Myocyte (in vitro differentiated cells): ENCODE measurements at regions not wholly inside any gene's neighbourhood (a gene's known extent, or its start where the extent isn't known, plus 50 kb on each side); places are given as distances from the start of the nearest gene placed in this dataset.
"Not testable (repeated sequence)": the region's sequence is repeated elsewhere in the genome, so short reads cannot be mapped to it uniquely, and the experiment has no call there.

ENCODE experiments used
- DNase-seq: peaks from one replicate; pipeline ENCODE4 v3.0.0-alpha.2; 2012; ENCODE audit warnings: low read depth

GRCh38 chr4:188722911-188723310, 583.7 kb downstream of the TRIML1 start:
- peak; percentile 43 for DNase-seq

GRCh38 chr4:188727746-188728145, 588.5 kb downstream of the TRIML1 start:
- DNase-seq, result no peak

- no peak for DNase-seq
Measured at GRCh38 chr4:188728359-188728758, 589.1 kb downstream of the TRIML1 start.

GRCh38 chr4:188732131-188732530, 592.9 kb downstream of the TRIML1 start:
- no peak for DNase-seq

- no peak for DNase-seq
Measured at GRCh38 chr4:188735082-188735481, 595.8 kb downstream of the TRIML1 start.

GRCh38 chr4:188737251-188738002, 598.2 kb downstream of the TRIML1 start:
- no peak for DNase-seq

- not testable (repeated sequence) for DNase-seq
Measured at GRCh38 chr4:188738290-188738689, 599.0 kb downstream of the TRIML1 start.

GRCh38 chr4:188740172-188740571, 600.9 kb downstream of the TRIML1 start:
- DNase-seq, result not testable (repeated sequence)

- DNase-seq, result not testable (repeated sequence)
Measured at GRCh38 chr4:188740791-188741190, 601.5 kb downstream of the TRIML1 start.

GRCh38 chr4:188754372-188755002, 615.2 kb downstream of the TRIML1 start:
- no peak for DNase-seq

- peak; percentile 8 for DNase-seq
Measured at GRCh38 chr4:188767496-188767895, 628.3 kb downstream of the TRIML1 start.

GRCh38 chr4:188778905-188779304, 639.7 kb downstream of the TRIML1 start:
- DNase-seq, result no peak

- no peak for DNase-seq
Measured at GRCh38 chr4:188779581-188779980, 640.3 kb downstream of the TRIML1 start.

GRCh38 chr4:188780028-188780427, 640.8 kb downstream of the TRIML1 start:
- no peak for DNase-seq

- peak; percentile 59 for DNase-seq
Measured at GRCh38 chr4:188780686-188781085, 641.4 kb downstream of the TRIML1 start.

- DNase-seq, result peak; percentile 18
Measured at GRCh38 chr4:188781655-188782054, 642.4 kb downstream of the TRIML1 start.

GRCh38 chr4:188783175-188783574, 643.9 kb downstream of the TRIML1 start:
- DNase-seq, result no peak

GRCh38 chr4:188783606-188784160, 644.4 kb downstream of the TRIML1 start:
- DNase-seq, result no peak

GRCh38 chr4:188796600-188796999, 657.4 kb downstream of the TRIML1 start:
- not testable (repeated sequence) for DNase-seq

- not testable (repeated sequence) for DNase-seq
Measured at GRCh38 chr4:188797011-188797410, 657.8 kb downstream of the TRIML1 start.

- no peak for DNase-seq
Measured at GRCh38 chr4:188804861-188805260, 665.6 kb downstream of the TRIML1 start.

GRCh38 chr4:188811121-188811520, 671.9 kb downstream of the TRIML1 start:
- no peak for DNase-seq

GRCh38 chr4:188812644-188813043, 673.4 kb downstream of the TRIML1 start:
- no peak for DNase-seq
